ENCODE measurements at regions not wholly inside any gene's neighbourhood (a gene's known extent, or its start where the extent isn't known, plus 50 kb on each side); places are given as distances from the start of the nearest gene placed in this dataset.

GRCh38 chr4:123052007-123052406 lies 129.6 kb upstream of the NUDT6 start:
- Histone ChIP-seq H3K4me1 (no peaks in the 10 kb centered on the region), H3K27me3 (ENCODE audit: low read depth) (no peaks in the 10 kb centered on the region), H3K4me3 (no peak overlapping the region), H3K36me3 (no peaks in the 10 kb centered on the region), H3K27ac (no peak overlapping the region), H3K9me3 (peaks cover 20% of the 10 kb centered on the region)
- TF ChIP-seq CTCF (IDR thresholded peaks at IDR 0.05), result no peak
- DNase-seq (no peak), ATAC-seq (no peak)
- intact Hi-C loops (cut with DNase I), result no loop called here

DNA sequence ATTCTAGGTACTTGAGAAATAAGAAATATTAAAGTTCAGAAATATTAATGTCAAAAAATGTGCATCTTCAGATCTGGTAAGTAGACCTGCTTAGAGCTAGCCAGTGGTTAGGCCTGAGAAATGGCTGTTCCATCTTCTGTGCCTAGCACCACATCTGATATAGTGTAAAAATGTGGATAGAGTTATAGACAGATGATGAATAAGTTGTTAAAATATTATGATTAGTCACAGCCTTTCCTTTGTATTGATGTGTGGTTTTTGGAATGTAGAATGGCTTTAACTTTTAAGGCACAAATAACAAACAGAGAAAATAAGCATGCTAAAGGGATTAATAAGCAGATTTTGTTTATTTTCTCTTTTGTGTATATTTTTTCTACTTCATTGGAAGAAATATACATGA lies 133.5 kb upstream of the NUDT6 start:
- intact Hi-C loops (cut with DNase I), result no loop called here
- H3K27ac ChIP-seq, result no peak overlapping the region
- H3K36me3 ChIP-seq, result no peaks in the 10 kb centered on the region
- H3K4me1 ChIP-seq, result no peaks in the 10 kb centered on the region
- no peak for TF ChIP-seq CTCF (IDR thresholded peaks at IDR 0.05)
- H3K9me3 ChIP-seq, result peaks cover 11% of the 10 kb centered on the region
- no peak overlapping the region for H3K4me3 ChIP-seq
- no peak for ATAC-seq
- DNase-seq, result no peak
- no peaks in the 10 kb centered on the region for H3K27me3 ChIP-seq (ENCODE audit: low read depth)

- TF ChIP-seq CTCF (IDR thresholded peaks at IDR 0.05), result no peak
- DNase-seq, result no peak
- H3K27me3 ChIP-seq (ENCODE audit: low read depth), result no peaks in the 10 kb centered on the region
- ATAC-seq, result no peak
- H3K4me1 ChIP-seq, result no peaks in the 10 kb centered on the region
- H3K36me3 ChIP-seq, result no peaks in the 10 kb centered on the region
- H3K4me3 ChIP-seq, result no peak overlapping the region
- no peak overlapping the region for H3K27ac ChIP-seq
- intact Hi-C loops (cut with DNase I), result no loop called here
- no peaks in the 10 kb centered on the region for H3K9me3 ChIP-seq
Observed at GRCh38 chr4:123060039-123060770, 137.8 kb upstream of the NUDT6 start.

DNA sequence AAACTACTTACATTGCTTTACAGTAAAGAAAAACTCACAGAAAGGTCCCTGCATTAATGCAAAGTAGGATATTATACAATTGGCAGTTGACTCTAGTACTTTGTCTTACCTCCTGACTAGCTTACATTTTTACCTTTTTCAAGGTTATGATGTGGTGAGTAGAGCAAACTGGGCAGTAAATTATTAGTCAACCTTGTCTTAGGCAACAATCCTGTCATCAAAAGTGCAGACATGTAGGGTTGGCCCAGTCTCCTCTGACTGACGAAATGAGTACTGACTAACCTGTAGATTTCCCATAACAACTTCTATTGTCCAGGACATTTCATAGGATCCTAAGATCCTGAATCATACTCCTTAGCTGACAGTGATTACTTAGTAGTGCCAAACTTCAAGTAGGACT lies 142.0 kb upstream of the NUDT6 start:
- DNase-seq, result no peak
- ATAC-seq, result no peak
- Histone ChIP-seq H3K9me3 (no peaks in the 10 kb centered on the region), H3K4me3 (no peak overlapping the region), H3K36me3 (no peaks in the 10 kb centered on the region), H3K27ac (no peak overlapping the region), H3K4me1 (no peaks in the 10 kb centered on the region), H3K27me3 (ENCODE audit: low read depth) (no peaks in the 10 kb centered on the region)
- intact Hi-C loops (cut with DNase I), result no loop called here
- TF ChIP-seq CTCF (IDR thresholded peaks at IDR 0.05), result no peak

GRCh38 chr4:123068081-123068480 lies 145.7 kb upstream of the NUDT6 start:
- Histone ChIP-seq H3K36me3 (no peaks in the 10 kb centered on the region), H3K4me3 (no peak overlapping the region), H3K27me3 (ENCODE audit: low read depth) (no peaks in the 10 kb centered on the region), H3K27ac (no peak overlapping the region), H3K9me3 (no peaks in the 10 kb centered on the region), H3K4me1 (no peaks in the 10 kb centered on the region)
- intact Hi-C loops (cut with DNase I), result no loop called here
- ATAC-seq, result no peak
- DNase-seq, result no peak
- no peak for TF ChIP-seq CTCF (IDR thresholded peaks at IDR 0.05)

All from lower lobe of right lung (tissue), 2 donors.